ENCODE measurements at regions not wholly inside any gene's neighbourhood (a gene's known extent, or its start where the extent isn't known, plus 50 kb on each side); places are given as distances from the start of the nearest gene placed in this dataset.
"Not testable (repeated sequence)": the region's sequence is repeated elsewhere in the genome, so short reads cannot be mapped to it uniquely, and the experiment has no call there.

DNA sequence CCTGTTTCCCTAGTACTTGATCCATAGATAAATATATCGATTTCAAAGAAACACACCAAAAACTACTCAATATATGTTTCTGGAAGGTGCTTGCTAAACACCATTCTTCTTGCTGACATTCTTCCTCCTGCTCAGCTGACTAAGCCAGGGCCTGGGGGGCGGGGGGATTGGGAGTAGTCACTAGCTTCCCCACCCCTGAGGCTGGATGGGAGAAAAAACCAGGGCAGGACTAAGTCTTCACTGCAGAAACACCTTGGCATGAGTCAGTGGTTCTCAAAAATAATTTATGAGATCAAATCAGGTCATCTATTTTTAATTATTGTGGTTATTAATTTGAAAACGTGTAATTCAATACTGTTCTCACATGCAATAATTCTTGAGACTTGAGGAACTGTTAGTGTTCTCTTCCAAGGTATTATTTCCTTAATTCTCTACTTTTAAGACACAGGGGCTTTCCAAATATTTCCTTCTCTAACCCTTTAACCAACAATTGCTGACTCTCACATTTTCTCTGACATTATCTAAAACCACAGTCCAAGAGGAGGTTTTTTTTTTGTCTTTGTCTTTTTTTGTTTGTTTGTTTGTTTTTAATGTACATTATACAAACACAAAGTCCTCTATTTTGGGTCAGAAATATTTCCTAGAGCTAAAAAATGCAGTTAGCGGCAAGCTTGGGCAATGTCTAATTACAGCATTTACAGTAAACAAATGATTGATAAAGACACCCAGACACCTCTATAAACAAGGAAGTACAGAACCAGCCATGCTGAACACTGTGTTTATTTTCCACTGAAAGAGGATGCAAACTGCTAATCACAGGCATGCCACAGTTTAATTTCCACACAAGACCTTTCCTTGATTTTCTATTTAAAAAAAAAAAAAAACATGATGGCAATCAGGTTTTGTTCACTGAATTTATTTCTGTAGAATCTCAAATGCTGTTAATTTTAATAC, 120.3 kb upstream of the USP9X start:
- H3K36me3 Mint-ChIP-seq (ENCODE audit: low read depth) = no peaks in the 10 kb centered on the region
- no peak overlapping the region for H3K4me3 Mint-ChIP-seq
- DNase-seq = no peak
- peaks cover 5% of the 10 kb centered on the region for H3K4me1 Mint-ChIP-seq (ENCODE audit: low read depth)
- H3K9me3 Mint-ChIP-seq = peaks cover 12% of the 10 kb centered on the region
- peaks cover 41% of the 10 kb centered on the region for H3K27me3 Mint-ChIP-seq
- no peak overlapping the region for H3K27ac Mint-ChIP-seq

DNA sequence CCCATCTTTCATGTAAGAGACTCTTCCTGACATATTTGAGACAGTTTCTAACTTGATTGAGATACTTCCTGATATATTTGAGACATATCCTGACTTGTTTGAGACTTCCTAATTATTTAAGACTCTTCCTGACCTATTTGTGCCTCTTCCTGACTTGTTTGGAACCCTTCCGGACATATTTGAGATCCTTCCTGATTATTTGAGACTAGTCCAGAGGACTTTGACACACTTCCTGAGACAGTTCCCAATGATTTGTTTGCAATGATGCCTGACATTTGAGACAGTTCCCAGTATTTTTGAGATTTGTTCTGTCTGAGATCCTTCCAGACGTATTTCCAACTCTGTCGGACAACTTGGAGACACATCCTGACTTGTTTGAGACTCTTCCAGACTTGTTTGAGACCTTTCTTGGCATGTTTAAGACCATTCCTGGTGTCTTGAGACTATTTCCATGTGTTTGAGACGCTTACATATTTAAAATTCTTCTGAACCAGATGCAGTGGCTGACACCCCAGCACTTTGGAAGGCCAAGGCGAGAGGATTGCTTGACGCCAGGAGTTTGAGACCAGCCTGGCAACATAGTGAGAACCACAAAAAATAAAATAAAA, 118.9 kb upstream of the USP9X start:
- peaks cover 12% of the 10 kb centered on the region for H3K9me3 Mint-ChIP-seq
- no peaks in the 10 kb centered on the region for H3K36me3 Mint-ChIP-seq (ENCODE audit: low read depth)
- H3K27ac Mint-ChIP-seq = no peak overlapping the region
- no peak overlapping the region for H3K4me3 Mint-ChIP-seq
- no peak for DNase-seq
- peaks cover 2% of the 10 kb centered on the region for H3K4me1 Mint-ChIP-seq (ENCODE audit: low read depth)
- H3K27me3 Mint-ChIP-seq = peaks cover 46% of the 10 kb centered on the region

DNA sequence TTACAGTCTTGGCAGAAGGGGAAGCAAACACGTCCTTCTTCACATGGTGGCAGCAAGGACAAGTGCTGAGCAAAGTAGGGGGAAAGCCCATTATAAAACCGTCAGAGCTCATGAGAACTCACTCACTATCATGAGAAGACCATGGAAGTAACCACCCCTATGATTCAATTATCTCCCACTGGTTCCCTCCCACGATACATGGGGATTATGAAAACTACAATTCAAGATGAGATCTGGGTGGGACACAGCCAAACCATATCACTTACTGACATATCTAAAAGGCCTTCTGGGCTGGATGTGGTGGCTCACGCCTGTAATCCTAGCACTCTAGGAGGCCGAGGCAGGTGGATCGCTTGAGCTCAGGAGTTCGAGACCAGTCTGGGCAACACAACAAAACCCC, 117.1 kb upstream of the USP9X start:
- Mint-ChIP-seq H3K9me3 (peaks cover 12% of the 10 kb centered on the region), H3K4me3 (no peak overlapping the region), H3K27ac (no peak overlapping the region), H3K36me3 (ENCODE audit: low read depth) (no peaks in the 10 kb centered on the region), H3K27me3 (peaks cover 57% of the 10 kb centered on the region), H3K4me1 (ENCODE audit: low read depth) (no peaks in the 10 kb centered on the region)
- DNase-seq = no peak

DNA sequence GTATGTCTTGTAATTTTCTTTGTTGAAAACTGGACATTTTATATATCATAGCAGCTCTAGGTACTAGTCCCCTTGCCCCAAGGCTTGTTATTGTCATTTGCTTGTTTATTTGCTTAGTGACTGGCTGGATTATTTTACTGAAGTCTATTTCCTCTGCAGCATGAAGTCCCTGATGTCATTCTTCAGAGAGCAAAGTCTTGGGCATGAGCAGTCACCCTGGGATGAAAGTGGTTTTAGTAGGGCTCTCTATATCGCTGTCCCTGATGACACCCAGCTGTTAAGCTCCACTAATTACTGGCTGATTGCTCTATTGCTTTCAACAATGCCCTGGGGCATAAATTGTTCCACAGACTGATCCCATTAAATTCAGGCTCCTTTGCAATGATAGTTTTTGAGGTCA, 113.5 kb upstream of the USP9X start:
- Mint-ChIP-seq H3K9me3 (no peaks in the 10 kb centered on the region), H3K27me3 (peaks cover 57% of the 10 kb centered on the region), H3K36me3 (ENCODE audit: low read depth) (no peaks in the 10 kb centered on the region), H3K4me1 (ENCODE audit: low read depth) (peaks cover 3% of the 10 kb centered on the region), H3K27ac (no peak overlapping the region), H3K4me3 (no peak overlapping the region)
- DNase-seq = no peak

DNA sequence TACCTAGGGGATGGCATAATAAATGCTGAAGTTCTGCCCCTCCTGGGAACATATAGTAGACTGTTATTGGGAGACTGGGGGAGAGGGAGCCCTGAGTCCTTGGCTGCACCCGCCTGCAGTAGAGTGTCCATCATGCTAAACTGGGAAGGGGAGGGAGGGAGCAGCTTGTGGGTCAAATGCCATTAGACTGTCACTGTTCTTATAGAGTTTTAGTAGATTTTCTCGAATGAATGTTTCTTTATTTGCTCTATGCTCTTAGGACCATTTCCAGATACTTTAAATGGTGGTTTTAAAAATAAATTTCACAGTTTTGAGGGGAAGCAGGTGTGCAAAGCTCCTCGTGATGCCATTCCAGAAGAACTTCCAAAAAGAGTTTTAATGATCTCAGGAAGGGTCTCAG, 111.6 kb upstream of the USP9X start:
- Mint-ChIP-seq H3K27me3 (peaks cover 52% of the 10 kb centered on the region), H3K36me3 (ENCODE audit: low read depth) (no peaks in the 10 kb centered on the region), H3K4me1 (ENCODE audit: low read depth) (peaks cover 3% of the 10 kb centered on the region), H3K9me3 (peaks cover 5% of the 10 kb centered on the region), H3K4me3 (no peak overlapping the region), H3K27ac (no peak overlapping the region)
- DNase-seq = no peak

DNA sequence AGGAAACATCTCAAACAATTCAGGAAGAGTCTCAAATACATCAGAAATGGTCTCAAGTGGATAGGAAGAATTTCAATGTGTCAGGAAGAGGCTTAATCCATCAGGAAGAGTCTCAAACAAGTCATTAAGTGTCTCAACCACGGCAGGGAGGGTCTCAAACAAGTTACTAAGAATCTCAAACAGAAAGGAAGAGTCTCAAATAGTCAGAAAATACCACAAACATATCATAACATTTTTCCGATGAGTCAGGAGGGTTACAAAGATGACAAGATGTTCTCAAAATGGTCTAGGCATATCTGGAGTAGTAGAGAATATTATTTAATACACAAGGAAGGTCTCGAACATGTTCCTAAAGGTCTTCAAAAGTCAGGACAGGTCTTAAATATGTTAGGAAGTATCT, 109.3 kb upstream of the USP9X start:
- Mint-ChIP-seq H3K36me3 (ENCODE audit: low read depth) (no peaks in the 10 kb centered on the region), H3K4me1 (ENCODE audit: low read depth) (peaks cover 3% of the 10 kb centered on the region), H3K27me3 (peaks cover 48% of the 10 kb centered on the region), H3K27ac (no peak overlapping the region), H3K4me3 (no peak overlapping the region), H3K9me3 (peaks cover 5% of the 10 kb centered on the region)
- no peak for DNase-seq

DNA sequence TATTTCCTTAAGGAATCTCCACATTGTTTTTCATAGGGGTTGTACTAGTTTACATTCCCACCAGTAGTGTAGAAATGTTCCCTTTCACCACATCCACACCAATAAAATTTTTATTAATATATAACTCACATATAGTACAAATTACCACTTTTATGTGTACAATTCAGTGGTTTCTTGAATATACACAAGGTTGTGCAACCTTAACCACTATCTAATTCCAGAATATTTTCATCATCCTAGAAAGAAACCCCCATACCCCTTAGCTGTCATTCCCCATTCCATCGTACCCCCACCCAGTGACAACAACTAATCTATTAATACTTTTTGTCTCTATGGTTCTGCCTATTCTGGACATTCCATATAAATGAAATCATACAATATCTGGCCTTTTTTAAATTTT, 108.3 kb upstream of the USP9X start:
- Mint-ChIP-seq H3K27me3 (peaks cover 38% of the 10 kb centered on the region), H3K27ac (no peak overlapping the region), H3K4me3 (no peak overlapping the region), H3K4me1 (ENCODE audit: low read depth) (peaks cover 3% of the 10 kb centered on the region), H3K36me3 (ENCODE audit: low read depth) (no peaks in the 10 kb centered on the region), H3K9me3 (peaks cover 5% of the 10 kb centered on the region)
- no peak for DNase-seq

DNA sequence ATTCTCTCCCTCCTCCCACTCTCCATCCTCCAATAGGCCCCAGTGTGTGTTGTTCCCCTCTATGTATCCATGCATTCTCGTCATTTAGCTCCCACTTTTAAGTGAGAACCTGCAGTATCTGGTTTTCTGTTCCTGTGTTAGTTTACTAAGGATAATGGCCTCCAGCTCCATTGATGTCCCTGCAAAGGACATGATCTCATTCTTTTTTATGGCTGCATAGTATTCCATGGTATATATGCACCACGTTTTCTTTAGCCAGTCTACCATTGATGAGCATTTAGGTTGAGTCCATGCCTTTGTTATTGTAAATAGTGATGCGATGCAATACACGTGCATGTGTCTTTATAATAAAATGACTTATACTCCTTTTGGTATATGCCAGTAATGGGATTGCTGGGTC, 100.3 kb upstream of the USP9X start:
- H3K27ac Mint-ChIP-seq = no peak overlapping the region
- H3K36me3 Mint-ChIP-seq (ENCODE audit: low read depth) = no peaks in the 10 kb centered on the region
- H3K4me3 Mint-ChIP-seq = no peak overlapping the region
- H3K27me3 Mint-ChIP-seq = peaks cover 39% of the 10 kb centered on the region
- no peak for DNase-seq
- peaks cover 5% of the 10 kb centered on the region for H3K9me3 Mint-ChIP-seq
- no peaks in the 10 kb centered on the region for H3K4me1 Mint-ChIP-seq (ENCODE audit: low read depth)

DNA sequence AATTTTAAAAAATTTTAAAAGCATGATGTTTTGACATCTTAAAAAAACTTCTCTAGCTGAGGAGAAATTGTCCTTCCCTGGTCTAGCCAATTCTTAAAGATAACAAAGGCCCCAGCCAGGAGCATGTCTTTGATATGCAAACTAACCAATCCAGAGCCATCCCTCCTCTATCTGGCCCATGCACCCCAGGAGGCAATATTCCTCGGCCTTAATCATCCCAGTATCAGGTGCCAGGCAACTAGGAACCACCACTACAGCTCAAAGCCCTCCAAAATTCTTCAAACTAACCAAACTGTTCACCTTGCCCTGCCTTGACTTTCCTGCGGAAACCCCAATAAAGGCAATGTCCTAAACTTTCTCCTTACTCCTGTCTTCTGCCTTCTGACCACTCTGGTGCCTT, 97.8 kb upstream of the USP9X start:
- peaks cover 5% of the 10 kb centered on the region for H3K9me3 Mint-ChIP-seq

DNA sequence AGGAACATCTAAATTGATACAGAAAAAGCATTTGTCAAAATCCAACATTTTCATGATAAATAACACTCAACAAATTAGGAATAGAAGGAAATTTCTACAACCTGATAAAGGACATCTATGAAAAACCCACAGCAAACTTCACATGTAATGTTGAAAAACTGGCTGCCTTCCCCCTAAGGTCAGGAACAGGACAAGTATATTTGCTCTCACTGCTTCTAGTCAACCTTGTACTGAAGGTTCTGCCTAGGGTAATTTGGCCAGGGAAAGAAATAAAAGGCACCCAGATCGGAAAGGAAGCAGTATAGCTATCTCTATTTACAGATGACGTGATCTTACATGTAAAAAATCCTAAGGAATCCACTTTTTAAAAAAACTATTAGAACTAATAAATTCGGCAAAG, 97.1 kb upstream of the USP9X start:
- no peaks in the 10 kb centered on the region for H3K36me3 Mint-ChIP-seq (ENCODE audit: low read depth)
- peaks cover 5% of the 10 kb centered on the region for H3K9me3 Mint-ChIP-seq
- DNase-seq = no peak
- H3K27me3 Mint-ChIP-seq = peaks cover 38% of the 10 kb centered on the region
- H3K27ac Mint-ChIP-seq = no peak overlapping the region
- no peaks in the 10 kb centered on the region for H3K4me1 Mint-ChIP-seq (ENCODE audit: low read depth)
- no peak overlapping the region for H3K4me3 Mint-ChIP-seq

More for the DNA sequence above, 97.8 kb upstream of the USP9X start:
- no peak for DNase-seq
- no peak overlapping the region for H3K27ac Mint-ChIP-seq
- H3K4me3 Mint-ChIP-seq = no peak overlapping the region
- no peaks in the 10 kb centered on the region for H3K36me3 Mint-ChIP-seq (ENCODE audit: low read depth)
- H3K27me3 Mint-ChIP-seq = peaks cover 41% of the 10 kb centered on the region
- no peaks in the 10 kb centered on the region for H3K4me1 Mint-ChIP-seq (ENCODE audit: low read depth)

DNA sequence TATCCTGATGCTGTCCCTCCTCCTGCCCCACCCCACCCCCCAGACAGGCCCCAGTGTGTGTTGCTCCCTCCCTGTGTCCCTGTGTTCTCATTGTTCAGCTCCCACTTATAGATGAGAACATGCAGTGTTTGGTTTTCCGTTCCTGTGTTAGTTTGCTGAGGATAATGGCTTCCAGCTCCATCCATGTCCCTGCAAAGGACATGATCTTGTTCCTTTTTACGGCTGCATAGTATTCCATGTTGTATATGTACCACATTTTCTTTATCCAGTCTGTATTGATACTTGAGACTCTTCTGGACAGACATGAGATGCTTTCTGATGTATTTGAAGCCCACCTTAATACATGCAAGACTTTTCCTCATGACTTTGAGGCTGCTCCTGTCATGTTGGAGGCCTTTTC, 91.8 kb upstream of the USP9X start:
- H3K4me1 Mint-ChIP-seq (ENCODE audit: low read depth); H3K9me3 Mint-ChIP-seq; H3K4me3 Mint-ChIP-seq; DNase-seq; H3K36me3 Mint-ChIP-seq (ENCODE audit: low read depth); H3K27ac Mint-ChIP-seq: not testable (repeated sequence)
- peaks cover 57% of the 10 kb centered on the region for H3K27me3 Mint-ChIP-seq

DNA sequence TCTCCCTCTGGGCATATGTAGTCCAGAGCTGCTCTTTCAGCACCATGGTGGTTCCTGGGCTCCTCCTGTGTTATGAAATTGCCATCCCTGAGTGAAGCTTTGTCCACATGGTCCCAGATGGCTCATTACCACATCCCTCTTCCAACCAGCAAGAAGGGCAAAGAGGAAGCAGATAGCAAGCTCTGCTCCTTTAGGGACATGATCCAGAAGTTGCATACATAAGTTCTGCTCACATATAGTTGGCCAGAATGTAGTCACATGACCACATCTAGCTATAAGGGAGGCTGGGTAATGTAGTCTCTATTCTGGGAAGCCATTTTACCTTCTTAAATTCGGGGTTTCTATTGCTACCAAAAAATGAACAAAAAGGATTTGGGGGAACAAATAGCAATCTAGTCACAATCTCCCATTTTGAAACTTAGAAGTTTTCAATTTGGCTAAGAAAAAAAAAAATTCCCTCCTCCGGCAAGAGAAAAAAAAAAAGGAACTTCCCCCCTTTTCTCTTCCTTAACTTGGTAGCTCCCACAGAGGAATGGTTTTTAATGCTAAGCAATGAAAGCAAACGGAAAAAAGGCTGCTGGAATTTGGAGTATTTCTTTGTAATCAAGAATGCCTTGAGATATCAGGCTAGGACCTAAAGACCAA, 88.2 kb upstream of the USP9X start:
- H3K27ac Mint-ChIP-seq = no peak overlapping the region
- no peak for DNase-seq
- H3K9me3 Mint-ChIP-seq = peaks cover 2% of the 10 kb centered on the region
- peaks cover 52% of the 10 kb centered on the region for H3K27me3 Mint-ChIP-seq
- no peaks in the 10 kb centered on the region for H3K36me3 Mint-ChIP-seq (ENCODE audit: low read depth)
- peaks cover 3% of the 10 kb centered on the region for H3K4me1 Mint-ChIP-seq (ENCODE audit: low read depth)
- H3K4me3 Mint-ChIP-seq = peak overlapping the region; percentile 35

DNA sequence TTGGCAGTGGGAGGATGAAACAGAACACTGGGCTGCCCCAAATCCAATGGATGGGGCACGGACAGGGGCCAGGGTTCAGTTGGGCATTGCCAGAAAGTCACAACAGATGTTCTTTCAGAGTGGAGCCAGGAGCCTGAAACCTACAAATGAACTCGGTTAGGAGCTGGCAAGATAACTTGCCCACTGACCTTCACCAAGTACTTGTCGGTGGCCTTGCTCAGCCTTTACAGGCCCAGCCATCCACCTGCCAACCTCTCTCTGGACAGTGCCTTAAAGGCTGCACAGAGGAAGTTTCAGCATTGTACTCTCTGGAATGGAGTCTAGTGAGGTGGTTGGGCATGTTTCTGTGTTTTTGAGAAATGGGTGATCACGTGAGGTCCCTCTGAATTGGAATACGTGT, 87.1 kb upstream of the USP9X start:
- no peak for DNase-seq

DNA sequence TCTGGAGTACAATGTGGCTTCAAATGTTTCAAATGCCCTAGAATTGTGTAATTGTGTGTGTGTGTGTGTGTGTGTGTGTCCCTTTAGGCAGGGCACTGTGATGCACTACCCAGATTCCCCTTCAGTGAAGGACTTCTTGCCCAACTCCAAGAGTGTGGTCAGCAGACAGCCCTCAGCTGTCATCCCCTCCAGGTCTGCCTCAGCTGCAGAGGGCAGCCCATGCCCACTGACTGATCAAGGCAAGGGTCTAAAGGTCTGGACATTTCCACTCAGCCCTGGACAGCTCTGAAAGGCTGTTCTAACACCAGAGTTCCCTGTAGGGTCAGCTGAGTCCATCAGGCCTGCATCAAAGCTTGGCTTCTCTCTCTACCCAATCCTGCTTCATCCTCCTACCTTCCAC, 83.9 kb upstream of the USP9X start:
- H3K4me3 Mint-ChIP-seq = no peak overlapping the region
- H3K27ac Mint-ChIP-seq = no peak overlapping the region
- peaks cover 6% of the 10 kb centered on the region for H3K4me1 Mint-ChIP-seq (ENCODE audit: low read depth)
- no peaks in the 10 kb centered on the region for H3K9me3 Mint-ChIP-seq
- H3K27me3 Mint-ChIP-seq = peaks cover 63% of the 10 kb centered on the region
- DNase-seq = no peak
- no peaks in the 10 kb centered on the region for H3K36me3 Mint-ChIP-seq (ENCODE audit: low read depth)

More for the DNA sequence above, 87.1 kb upstream of the USP9X start:
- Mint-ChIP-seq H3K9me3 (peaks cover 2% of the 10 kb centered on the region), H3K36me3 (ENCODE audit: low read depth) (no peaks in the 10 kb centered on the region), H3K4me1 (ENCODE audit: low read depth) (peaks cover 3% of the 10 kb centered on the region), H3K27ac (no peak overlapping the region), H3K27me3 (peaks cover 59% of the 10 kb centered on the region), H3K4me3 (no peak overlapping the region)

DNA sequence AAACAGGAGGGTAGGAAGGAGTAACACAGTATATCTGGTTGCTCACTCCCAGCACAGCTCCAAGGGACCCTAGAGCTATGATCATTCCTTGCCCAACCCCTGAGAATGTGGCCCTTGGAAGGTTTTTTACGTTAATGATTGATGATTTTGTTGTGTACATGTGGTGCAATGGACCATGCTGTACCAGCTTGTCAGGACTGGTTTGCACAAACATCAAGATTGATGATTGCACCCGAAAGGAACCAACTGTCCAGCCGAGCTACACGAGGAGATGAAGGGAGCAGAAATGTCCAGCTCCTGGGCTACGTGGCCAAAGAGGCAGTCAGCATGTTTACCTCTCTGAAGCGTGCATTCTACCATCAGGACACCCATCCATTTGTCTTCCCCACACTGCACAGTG, 83.2 kb upstream of the USP9X start:
- no peaks in the 10 kb centered on the region for H3K36me3 Mint-ChIP-seq (ENCODE audit: low read depth)
- H3K4me1 Mint-ChIP-seq (ENCODE audit: low read depth) = peaks cover 6% of the 10 kb centered on the region
- no peak for DNase-seq
- H3K27me3 Mint-ChIP-seq = peaks cover 61% of the 10 kb centered on the region
- no peak overlapping the region for H3K27ac Mint-ChIP-seq
- H3K4me3 Mint-ChIP-seq = no peak overlapping the region
- no peaks in the 10 kb centered on the region for H3K9me3 Mint-ChIP-seq

All from activated T-cell treated with anti-CD3 and anti-CD28 coated beads, Interleukin-2, amount 50 U/mL, for 24 hours (primary cell).